Liver (tissue), 8 donors: ENCODE measurements at regions not wholly inside any gene's neighbourhood (a gene's known extent, or its start where the extent isn't known, plus 50 kb on each side); places are given as distances from the start of the nearest gene placed in this dataset.

ENCODE experiments used
- DNase-seq: peaks from one replicate; pipeline ENCODE4 v3.0.0-alpha.2; 2017; ENCODE audit warnings: low spot score
- H3K27ac ChIP-seq, 2 donors: one replicate each; pipeline ENCODE4 v1.7.0; 2013; ENCODE audit warnings: inconsistent platforms in 2 of 2, low read length in 2 of 2, control low read depth in 1 of 2, low read depth in 1 of 2, mild to moderate bottlenecking in 1 of 2
- H3K27me3 ChIP-seq, 4 donors: one replicate each; pipeline versions ENCODE4 v1.6.1 to v1.7.0; 2013; ENCODE audit warnings: low read length in 3 of 4, inconsistent platforms in 1 of 4, mild to moderate bottlenecking in 1 of 4, moderate library complexity in 1 of 4; ENCODE audit not compliant: control insufficient read depth in 4 of 4, insufficient read depth in 4 of 4
- H3K36me3 ChIP-seq, 4 donors: one replicate each; pipeline versions ENCODE4 v1.6.1 to v1.7.0; 2013; ENCODE audit warnings: low read length in 3 of 4, mild to moderate bottlenecking in 3 of 4, low read depth in 1 of 4, moderate library complexity in 1 of 4; ENCODE audit not compliant: control insufficient read depth in 4 of 4, insufficient read depth in 3 of 4
- H3K4me1 ChIP-seq, 4 donors: one replicate each; pipeline versions ENCODE4 v1.6.1 to v1.7.0; 2013; ENCODE audit warnings: low read length in 3 of 4, mild to moderate bottlenecking in 3 of 4, moderate library complexity in 1 of 4; ENCODE audit not compliant: control insufficient read depth in 4 of 4, insufficient read depth in 4 of 4
- H3K4me3 ChIP-seq, 3 donors: one replicate each; pipeline versions ENCODE4 v1.6.1 to v1.7.0; 2013; ENCODE audit warnings: low read length in 3 of 3, control low read depth in 1 of 3, low read depth in 1 of 3, mild to moderate bottlenecking in 1 of 3
- H3K9ac ChIP-seq, 2 donors: one replicate each; pipeline ENCODE4 v1.7.0; 2013; ENCODE audit warnings: low read length in 2 of 2, mild to moderate bottlenecking in 2 of 2, moderate library complexity in 2 of 2, control low read depth in 1 of 2, low read depth in 1 of 2
- H3K9me3 ChIP-seq, 4 donors: one replicate each; pipeline versions ENCODE4 v1.6.1 to v1.7.0; 2013; ENCODE audit warnings: low read length in 3 of 4; ENCODE audit not compliant: control insufficient read depth in 4 of 4
- ATF3 ChIP-seq: IDR thresholded peaks from 2 replicates; pipeline ENCODE4 v1.6.1; 2016; ENCODE audit warnings: antibody characterized with exemption
- CTCF ChIP-seq: fragments of 150-350 bp; IDR thresholded peaks from 2 replicates; pipeline ENCODE4 v1.5.1; 2017; ENCODE audit warnings: improper control_type of control experiment, low read depth, low read length; ENCODE audit not compliant: missing input control
- EGR1 ChIP-seq, 2 donors: IDR thresholded peaks; 2 replicates each; pipeline ENCODE4 v1.6.1; 2016 to 2018; ENCODE audit warnings: antibody characterized with exemption in 2 of 2, low read depth in 2 of 2
- FOXA1 ChIP-seq: IDR thresholded peaks from 2 replicates; pipeline ENCODE4 v1.6.1; 2016; ENCODE audit warnings: antibody characterized with exemption
- GABPA ChIP-seq, 2 donors: IDR thresholded peaks in 1 of 2; conservative IDR thresholded peaks in 1 of 2; 2 replicates each; pipeline ENCODE4 v1.6.1; 2016; ENCODE audit warnings: antibody characterized with exemption in 2 of 2, mild to moderate bottlenecking in 1 of 2, moderate library complexity in 1 of 2
- HNF4A ChIP-seq, 2 donors: conservative IDR thresholded peaks; 2 replicates each; pipeline ENCODE4 v1.6.1; 2016; ENCODE audit warnings: antibody characterized with exemption in 2 of 2, mild to moderate bottlenecking in 2 of 2
- HNF4G ChIP-seq: IDR thresholded peaks from 2 replicates; pipeline ENCODE4 v1.6.1; 2016; ENCODE audit warnings: antibody characterized with exemption
- JUND ChIP-seq, 2 donors: IDR thresholded peaks; 2 replicates each; pipeline ENCODE4 v1.6.1; 2016; ENCODE audit warnings: antibody characterized with exemption in 2 of 2
- MAX ChIP-seq: IDR thresholded peaks from 2 replicates; pipeline ENCODE4 v1.6.1; 2016; ENCODE audit warnings: antibody characterized with exemption
- NR2F2 ChIP-seq: IDR thresholded peaks from 2 replicates; pipeline ENCODE4 v1.6.1; 2016; ENCODE audit warnings: antibody characterized with exemption
- RAD21 ChIP-seq, 2 donors: IDR thresholded peaks; 2 replicates each; pipeline ENCODE4 v1.6.1; 2016; ENCODE audit warnings: antibody characterized with exemption in 2 of 2, mild to moderate bottlenecking in 2 of 2
- REST ChIP-seq: IDR thresholded peaks from 2 replicates; pipeline ENCODE4 v1.6.1; 2016; ENCODE audit warnings: antibody characterized with exemption, mild to moderate bottlenecking
- RXRA ChIP-seq, 2 donors: IDR thresholded peaks; 2 replicates each; pipeline ENCODE4 v1.6.1; 2017 to 2018; ENCODE audit warnings: antibody characterized with exemption in 2 of 2, mild to moderate bottlenecking in 1 of 2
- SP1 ChIP-seq: IDR thresholded peaks from 2 replicates; pipeline ENCODE4 v1.6.1; 2018; ENCODE audit warnings: antibody characterized with exemption, mild to moderate bottlenecking
- TAF1 ChIP-seq: conservative IDR thresholded peaks from 2 replicates; pipeline ENCODE4 v1.6.1; 2016; ENCODE audit warnings: antibody characterized with exemption, mild to moderate bottlenecking
- ZBTB33 ChIP-seq: IDR thresholded peaks from 2 replicates; pipeline ENCODE4 v1.6.1; 2016; ENCODE audit warnings: antibody characterized with exemption
- WGBS: extraction: QIAGEN DNeasy Blood & Tissue Kit; methylation state at CpG from one replicate; pipeline ENCODE4 v1.1.7; 2013; 5-methylcytosine and 5-hydroxymethylcytosine counted together
- donor health status: healthy.
- donor health status: healthy.
- donor health status: healthy.
- donor health status: healthy.
- donor health status: healthy.

GRCh38 chr18:60319129-60319528 is 53.4 kb downstream of the MC4R start:
- no peak overlapping the region for H3K27ac ChIP-seq
- no peak for DNase-seq
- H3K4me1 ChIP-seq: no peaks in the 10 kb centered on the region
- no peak for TF ChIP-seq MAX
- no peak for TF ChIP-seq RAD21 (IDR thresholded peaks at IDR 0.05)
- no peak for TF ChIP-seq TAF1
- no peak for TF ChIP-seq CTCF
- no peaks in the 10 kb centered on the region for H3K36me3 ChIP-seq
- no peaks in the 10 kb centered on the region for H3K9me3 ChIP-seq
- H3K27me3 ChIP-seq: no peaks in the 10 kb centered on the region
- no peak overlapping the region for H3K4me3 ChIP-seq
- no peak overlapping the region for H3K9ac ChIP-seq

GRCh38 chr18:60311676-60312360 is 60.8 kb downstream of the MC4R start:
- TF ChIP-seq JUND (IDR thresholded peaks at IDR 0.05) (no peak), MAX (no peak), RXRA (IDR thresholded peaks at IDR 0.05) (no peak), GABPA (IDR thresholded peaks at IDR 0.05 in 1 of 2, conservative IDR thresholded peaks at IDR 0.05 in 1 of 2) (no peak), HNF4A (conservative IDR thresholded peaks at IDR 0.05) (no peak), EGR1 (IDR thresholded peaks at IDR 0.05; ENCODE audit: low read depth in 2 of 2) (no peak), SP1 (no peak), RAD21 (IDR thresholded peaks at IDR 0.05) (no peak), TAF1 (no peak), NR2F2 (no peak), HNF4G (no peak), ATF3 (no peak), FOXA1 (no peak), ZBTB33 (no peak), CTCF (no peak), REST (no peak)
- no peaks in the 10 kb centered on the region for H3K27me3 ChIP-seq
- H3K9me3 ChIP-seq: no peaks in the 10 kb centered on the region
- WGBS: 46% methylated on average over 1 of the region's 1 CpG
- no peak for DNase-seq
- no peaks in the 10 kb centered on the region for H3K36me3 ChIP-seq
- H3K9ac ChIP-seq: no peak overlapping the region
- H3K27ac ChIP-seq: no peak overlapping the region
- no peaks in the 10 kb centered on the region for H3K4me1 ChIP-seq
- H3K4me3 ChIP-seq: no peak overlapping the region
